GM23338 (cell line): ENCODE measurements at regions not wholly inside any gene's neighbourhood (a gene's known extent, or its start where the extent isn't known, plus 50 kb on each side); places are given as distances from the start of the nearest gene placed in this dataset.

ENCODE experiments used
- CREB1 ChIP-seq: fragments of 250-450 bp; sonication (Bioruptor Pico); IDR thresholded peaks from 2 replicates; pipeline ENCODE4 v1.5.0; 2020; ENCODE audit warnings: low read depth, mild to moderate bottlenecking, moderate library complexity
- TF ChIP-seq, protein P1 (sequence below), 2 experiments: fragments of 200-600 bp in 1 of 2; sonication (generic) in 1 of 2; conservative IDR thresholded peaks; 2 replicates each; pipeline versions ENCODE4 v1.5.1 to v1.6.1; 2016 to 2017; ENCODE audit warnings: antibody characterized with exemption in 2 of 2, low read depth in 2 of 2, mild to moderate bottlenecking in 2 of 2, moderate library complexity in 1 of 2

DNA sequence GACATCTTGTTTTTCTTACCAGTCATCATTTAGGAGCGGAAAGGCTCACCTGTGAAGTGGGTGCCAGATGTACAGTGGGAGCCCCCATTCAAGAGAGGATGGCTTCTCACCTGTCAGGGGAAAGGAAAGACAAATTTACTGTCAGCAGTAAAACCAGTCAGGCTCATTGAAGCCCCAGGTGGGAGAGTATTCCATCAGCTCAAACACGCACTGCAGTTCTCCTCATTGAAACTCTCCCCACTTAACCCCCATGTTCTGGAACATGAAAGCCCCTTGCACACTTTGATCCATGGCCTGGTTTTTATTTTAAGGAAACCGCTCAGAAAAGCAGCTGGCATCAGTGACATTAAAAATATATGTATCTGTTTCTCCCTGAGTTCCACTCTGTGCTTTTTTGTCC is 401.1 kb upstream of the ZNF507 start:
- TF ChIP-seq, protein P1, sequence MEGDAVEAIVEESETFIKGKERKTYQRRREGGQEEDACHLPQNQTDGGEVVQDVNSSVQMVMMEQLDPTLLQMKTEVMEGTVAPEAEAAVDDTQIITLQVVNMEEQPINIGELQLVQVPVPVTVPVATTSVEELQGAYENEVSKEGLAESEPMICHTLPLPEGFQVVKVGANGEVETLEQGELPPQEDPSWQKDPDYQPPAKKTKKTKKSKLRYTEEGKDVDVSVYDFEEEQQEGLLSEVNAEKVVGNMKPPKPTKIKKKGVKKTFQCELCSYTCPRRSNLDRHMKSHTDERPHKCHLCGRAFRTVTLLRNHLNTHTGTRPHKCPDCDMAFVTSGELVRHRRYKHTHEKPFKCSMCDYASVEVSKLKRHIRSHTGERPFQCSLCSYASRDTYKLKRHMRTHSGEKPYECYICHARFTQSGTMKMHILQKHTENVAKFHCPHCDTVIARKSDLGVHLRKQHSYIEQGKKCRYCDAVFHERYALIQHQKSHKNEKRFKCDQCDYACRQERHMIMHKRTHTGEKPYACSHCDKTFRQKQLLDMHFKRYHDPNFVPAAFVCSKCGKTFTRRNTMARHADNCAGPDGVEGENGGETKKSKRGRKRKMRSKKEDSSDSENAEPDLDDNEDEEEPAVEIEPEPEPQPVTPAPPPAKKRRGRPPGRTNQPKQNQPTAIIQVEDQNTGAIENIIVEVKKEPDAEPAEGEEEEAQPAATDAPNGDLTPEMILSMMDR (conservative IDR thresholded peaks at IDR 0.05; ENCODE audit: low read depth in 2 of 2) = no peak
- no peak for TF ChIP-seq CREB1
